HL-60 (cell line): ENCODE measurements at regions not wholly inside any gene's neighbourhood (a gene's known extent, or its start where the extent isn't known, plus 50 kb on each side); places are given as distances from the start of the nearest gene placed in this dataset.

ENCODE experiments used
- POLR2AphosphoS5 ChIP-seq: IDR thresholded peaks from 2 replicates; pipeline ENCODE4 v1.6.1; 2012; ENCODE audit warnings: low read depth
- SPI1 ChIP-seq: IDR thresholded peaks from 2 replicates; pipeline ENCODE4 v1.6.1; 2012; ENCODE audit warnings: low read depth, mild to moderate bottlenecking, borderline replicate concordance
- TF ChIP-seq, protein P1 (sequence below): IDR thresholded peaks from one replicate; pipeline ENCODE4 v1.5.1; 2011; ENCODE audit warnings: low read length, control low read depth, inconsistent platforms; ENCODE audit not compliant: insufficient read depth
- TF ChIP-seq, protein P2 (sequence below): IDR thresholded peaks from 2 replicates; pipeline ENCODE4 v1.6.1; 2012; ENCODE audit warnings: low read depth; ENCODE audit not compliant: insufficient replicate concordance

DNA sequence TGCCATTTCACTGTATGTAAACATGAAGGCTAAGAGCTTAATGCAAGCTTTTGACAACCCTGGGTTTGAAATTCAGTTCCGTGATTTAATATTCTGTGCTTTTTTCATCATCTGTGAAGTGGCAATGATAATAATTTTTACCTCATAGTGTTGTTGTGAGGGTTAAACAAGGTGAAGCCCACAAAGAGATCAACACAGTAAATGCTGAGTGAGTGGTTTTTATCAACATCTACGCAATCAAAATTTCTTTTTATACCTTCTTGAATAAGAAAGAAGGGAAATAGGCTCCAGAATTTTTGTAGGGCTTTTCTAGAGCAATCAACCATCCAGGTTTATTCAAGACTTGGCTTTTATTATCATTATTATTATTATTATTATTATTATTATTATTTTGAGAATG is 490.8 kb downstream of the SOX5 start:
- TF ChIP-seq, protein P1, sequence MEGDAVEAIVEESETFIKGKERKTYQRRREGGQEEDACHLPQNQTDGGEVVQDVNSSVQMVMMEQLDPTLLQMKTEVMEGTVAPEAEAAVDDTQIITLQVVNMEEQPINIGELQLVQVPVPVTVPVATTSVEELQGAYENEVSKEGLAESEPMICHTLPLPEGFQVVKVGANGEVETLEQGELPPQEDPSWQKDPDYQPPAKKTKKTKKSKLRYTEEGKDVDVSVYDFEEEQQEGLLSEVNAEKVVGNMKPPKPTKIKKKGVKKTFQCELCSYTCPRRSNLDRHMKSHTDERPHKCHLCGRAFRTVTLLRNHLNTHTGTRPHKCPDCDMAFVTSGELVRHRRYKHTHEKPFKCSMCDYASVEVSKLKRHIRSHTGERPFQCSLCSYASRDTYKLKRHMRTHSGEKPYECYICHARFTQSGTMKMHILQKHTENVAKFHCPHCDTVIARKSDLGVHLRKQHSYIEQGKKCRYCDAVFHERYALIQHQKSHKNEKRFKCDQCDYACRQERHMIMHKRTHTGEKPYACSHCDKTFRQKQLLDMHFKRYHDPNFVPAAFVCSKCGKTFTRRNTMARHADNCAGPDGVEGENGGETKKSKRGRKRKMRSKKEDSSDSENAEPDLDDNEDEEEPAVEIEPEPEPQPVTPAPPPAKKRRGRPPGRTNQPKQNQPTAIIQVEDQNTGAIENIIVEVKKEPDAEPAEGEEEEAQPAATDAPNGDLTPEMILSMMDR = no peak
- TF ChIP-seq POLR2AphosphoS5 = no peak
- TF ChIP-seq, protein P2, sequence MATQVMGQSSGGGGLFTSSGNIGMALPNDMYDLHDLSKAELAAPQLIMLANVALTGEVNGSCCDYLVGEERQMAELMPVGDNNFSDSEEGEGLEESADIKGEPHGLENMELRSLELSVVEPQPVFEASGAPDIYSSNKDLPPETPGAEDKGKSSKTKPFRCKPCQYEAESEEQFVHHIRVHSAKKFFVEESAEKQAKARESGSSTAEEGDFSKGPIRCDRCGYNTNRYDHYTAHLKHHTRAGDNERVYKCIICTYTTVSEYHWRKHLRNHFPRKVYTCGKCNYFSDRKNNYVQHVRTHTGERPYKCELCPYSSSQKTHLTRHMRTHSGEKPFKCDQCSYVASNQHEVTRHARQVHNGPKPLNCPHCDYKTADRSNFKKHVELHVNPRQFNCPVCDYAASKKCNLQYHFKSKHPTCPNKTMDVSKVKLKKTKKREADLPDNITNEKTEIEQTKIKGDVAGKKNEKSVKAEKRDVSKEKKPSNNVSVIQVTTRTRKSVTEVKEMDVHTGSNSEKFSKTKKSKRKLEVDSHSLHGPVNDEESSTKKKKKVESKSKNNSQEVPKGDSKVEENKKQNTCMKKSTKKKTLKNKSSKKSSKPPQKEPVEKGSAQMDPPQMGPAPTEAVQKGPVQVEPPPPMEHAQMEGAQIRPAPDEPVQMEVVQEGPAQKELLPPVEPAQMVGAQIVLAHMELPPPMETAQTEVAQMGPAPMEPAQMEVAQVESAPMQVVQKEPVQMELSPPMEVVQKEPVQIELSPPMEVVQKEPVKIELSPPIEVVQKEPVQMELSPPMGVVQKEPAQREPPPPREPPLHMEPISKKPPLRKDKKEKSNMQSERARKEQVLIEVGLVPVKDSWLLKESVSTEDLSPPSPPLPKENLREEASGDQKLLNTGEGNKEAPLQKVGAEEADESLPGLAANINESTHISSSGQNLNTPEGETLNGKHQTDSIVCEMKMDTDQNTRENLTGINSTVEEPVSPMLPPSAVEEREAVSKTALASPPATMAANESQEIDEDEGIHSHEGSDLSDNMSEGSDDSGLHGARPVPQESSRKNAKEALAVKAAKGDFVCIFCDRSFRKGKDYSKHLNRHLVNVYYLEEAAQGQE = no peak
- TF ChIP-seq SPI1 = no peak
